ENCODE measurements at regions not wholly inside any gene's neighbourhood (a gene's known extent, or its start where the extent isn't known, plus 50 kb on each side); places are given as distances from the start of the nearest gene placed in this dataset.

GRCh38 chr20:22414305-22414742, 170.0 kb downstream of the FOXA2 start (continued):
- no peak for TF ChIP-seq SP2 (IDR thresholded peaks at IDR 0.05; ENCODE audit: extremely low read depth, low read depth, low read length, poor library complexity, severe bottlenecking)
- no peak for TF ChIP-seq ILF3 (IDR thresholded peaks at IDR 0.05; ENCODE audit: borderline replicate concordance)
- TF ChIP-seq TCFL5 (CRISPR knock-in tag; conservative IDR thresholded peaks at IDR 0.05): peak; percentile 83; the same call in 1 of the 2 replicates
- TF ChIP-seq RFX1 (IDR thresholded peaks at IDR 0.05): peak; percentile 93
- no peak for TF ChIP-seq SAFB2 (IDR thresholded peaks at IDR 0.05; ENCODE audit: borderline replicate concordance, low read depth, low read length, severe bottlenecking)
- TF ChIP-seq ZC3H8 (IDR thresholded peaks at IDR 0.05): no peak
- TF ChIP-seq ETV5 (CRISPR knock-in tag; IDR thresholded peaks at IDR 0.05; ENCODE audit: low read depth): no peak
- no peak for TF ChIP-seq XRCC5 (IDR thresholded peaks at IDR 0.05; ENCODE audit: low read depth, low read length)
- 0 out of 2 replicates have a peak, but pooled peaks have one; percentile 25 for TF ChIP-seq STAT5A (IDR thresholded peaks at IDR 0.05; ENCODE audit: borderline replicate concordance, low read length)
- no peak for TF ChIP-seq KLF16 (IDR thresholded peaks at IDR 0.05)
- no peak for TF ChIP-seq SRSF9 (IDR thresholded peaks at IDR 0.05; ENCODE audit: borderline replicate concordance, low read depth, low read length)
- TF ChIP-seq GATAD2B (IDR thresholded peaks at IDR 0.05; ENCODE audit: borderline replicate concordance): no peak
- TF ChIP-seq ZNF224 (CRISPR knock-in tag; IDR thresholded peaks at IDR 0.05): no peak
- no peak for TF ChIP-seq ZNF174 (CRISPR knock-in tag; IDR thresholded peaks at IDR 0.05)
- TF ChIP-seq, protein P1, sequence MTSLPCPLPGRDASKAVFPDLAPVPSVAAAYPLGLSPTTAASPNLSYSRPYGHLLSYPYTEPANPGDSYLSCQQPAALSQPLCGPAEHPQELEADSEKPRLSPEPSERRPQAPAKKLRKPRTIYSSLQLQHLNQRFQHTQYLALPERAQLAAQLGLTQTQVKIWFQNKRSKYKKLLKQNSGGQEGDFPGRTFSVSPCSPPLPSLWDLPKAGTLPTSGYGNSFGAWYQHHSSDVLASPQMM (CRISPR knock-in tag; IDR thresholded peaks at IDR 0.05): no peak
- no peak for TF ChIP-seq ZBTB40 (IDR thresholded peaks at IDR 0.05)
- TF ChIP-seq ZBTB40 (CRISPR knock-in tag; IDR thresholded peaks at IDR 0.05): no peak
- TF ChIP-seq DMBX1 (CRISPR knock-in tag; IDR thresholded peaks at IDR 0.05; ENCODE audit: borderline replicate concordance): peak; percentile 87
- no peak; the same call in 1 of the 2 replicates for TF ChIP-seq FOSL1 (tag; conservative IDR thresholded peaks at IDR 0.05)
- TF ChIP-seq, protein P2, sequence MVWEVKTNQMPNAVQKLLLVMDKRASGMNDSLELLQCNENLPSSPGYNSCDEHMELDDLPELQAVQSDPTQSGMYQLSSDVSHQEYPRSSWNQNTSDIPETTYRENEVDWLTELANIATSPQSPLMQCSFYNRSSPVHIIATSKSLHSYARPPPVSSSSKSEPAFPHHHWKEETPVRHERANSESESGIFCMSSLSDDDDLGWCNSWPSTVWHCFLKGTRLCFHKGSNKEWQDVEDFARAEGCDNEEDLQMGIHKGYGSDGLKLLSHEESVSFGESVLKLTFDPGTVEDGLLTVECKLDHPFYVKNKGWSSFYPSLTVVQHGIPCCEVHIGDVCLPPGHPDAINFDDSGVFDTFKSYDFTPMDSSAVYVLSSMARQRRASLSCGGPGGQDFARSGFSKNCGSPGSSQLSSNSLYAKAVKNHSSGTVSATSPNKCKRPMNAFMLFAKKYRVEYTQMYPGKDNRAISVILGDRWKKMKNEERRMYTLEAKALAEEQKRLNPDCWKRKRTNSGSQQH (CRISPR knock-in tag; IDR thresholded peaks at IDR 0.05): no peak

Data from K562 (cell line).